ENCODE measurements at regions not wholly inside any gene's neighbourhood (a gene's known extent, or its start where the extent isn't known, plus 50 kb on each side); places are given as distances from the start of the nearest gene placed in this dataset.

GRCh38 chr19:31821346-31821745 is 472.1 kb upstream of the TSHZ3 start (continued):
- TF ChIP-seq ASH2L (IDR thresholded peaks at IDR 0.05; ENCODE audit: insufficient read length, low read depth, low read length) = no peak
- no peak for TF ChIP-seq ZNF747 (CRISPR knock-in tag; IDR thresholded peaks at IDR 0.05; ENCODE audit: borderline replicate concordance)

- FAIRE-seq (no peak), ATAC-seq (no peak), DNase-seq (ENCODE audit: low spot score) (no peak)
- intact Hi-C loops (cut with micrococcal nuclease; ENCODE audit: unreplicated experiment) (no loop called here), in situ Hi-C loops (cut with HindIII; ENCODE audit: extremely low pct_ligation_motif_present, low pct_unique_long_range_greater_than_20kb) (no loop called here)
- H3K4me3 ChIP-seq (replicated peaks in 1 of 3; ENCODE audit: insufficient read depth in 1 of 3, low read depth in 2 of 3, low read length in 3 of 3) = no peak overlapping the region
- 14% methylated on average over 7 of the region's 7 CpGs for WGBS (ENCODE audit: low lambda C conversion rate)
- H3K9me3 ChIP-seq (ENCODE audit: low read length) = peaks cover 96% of the 10 kb centered on the region
- ChIA-PET POLR2A (no interaction called here), CTCF (ENCODE audit: low intra/inter-chr PET ratio, low total read pairs) (no interaction called here)
- no peaks in the 10 kb centered on the region for H3K27me3 ChIP-seq (ENCODE audit: control insufficient read depth in 1 of 2, insufficient read depth in 2 of 2, low read length in 2 of 2)
- H2AFZ ChIP-seq (ENCODE audit: low read length) = no peak overlapping the region
- H3K27ac ChIP-seq (ENCODE audit: extremely low read length, insufficient read depth, low read length) = no peak overlapping the region
- H3K9ac ChIP-seq (ENCODE audit: insufficient read depth, low read depth, low read length) = no peak overlapping the region
- no peaks in the 10 kb centered on the region for H3K4me1 ChIP-seq (ENCODE audit: insufficient read depth, low read length)
- H3K79me2 ChIP-seq (ENCODE audit: insufficient read depth, low read length) = no peaks in the 10 kb centered on the region
- H3K36me3 ChIP-seq (replicated peaks in 1 of 2; ENCODE audit: control insufficient read depth in 1 of 2, insufficient read depth in 2 of 2, low read length in 2 of 2) = no peaks in the 10 kb centered on the region
- H4K20me1 ChIP-seq (ENCODE audit: insufficient read depth, low read length) = no peaks in the 10 kb centered on the region
- no TSS peak for BruUV-seq (replicated peaks)
- no peak overlapping the region for H3K4me2 ChIP-seq (ENCODE audit: low read depth, low read length)
- TF ChIP-seq HCFC1 (IDR thresholded peaks at IDR 0.05; ENCODE audit: low read depth, low read length) = no peak
- TF ChIP-seq HMG20B (CRISPR knock-in tag; conservative IDR thresholded peaks at IDR 0.05) = no peak
- no peak for TF ChIP-seq GPN1 (CRISPR knock-in tag; IDR thresholded peaks at IDR 0.05; ENCODE audit: borderline replicate concordance)
- TF ChIP-seq SOX6 (IDR thresholded peaks at IDR 0.05) = no peak
- TF ChIP-seq SOX6 (CRISPR knock-in tag; IDR thresholded peaks at IDR 0.05) = no peak
- no peak for TF ChIP-seq ZNF160 (CRISPR knock-in tag; IDR thresholded peaks at IDR 0.05)
- TF ChIP-seq CHCHD3 (CRISPR knock-in tag; IDR thresholded peaks at IDR 0.05) = no peak
- no peak for TF ChIP-seq SAFB2 (CRISPR knock-in tag; IDR thresholded peaks at IDR 0.05; ENCODE audit: borderline replicate concordance, low read depth)
- no peak for TF ChIP-seq RNF219 (CRISPR knock-in tag; IDR thresholded peaks at IDR 0.05)
- no peak for TF ChIP-seq ZNF850 (CRISPR knock-in tag; conservative IDR thresholded peaks at IDR 0.05)
- TF ChIP-seq TRIM22 (IDR thresholded peaks at IDR 0.05) = no peak
- no peak for TF ChIP-seq ZNF790 (CRISPR knock-in tag; IDR thresholded peaks at IDR 0.05; ENCODE audit: borderline replicate concordance)
- TF ChIP-seq SIN3A (IDR thresholded peaks at IDR 0.05; ENCODE audit: borderline replicate concordance, low read depth, low read length) = no peak
- no peak for TF ChIP-seq NR2F2 (IDR thresholded peaks at IDR 0.05; ENCODE audit: borderline replicate concordance, low read depth)
Measured at GRCh38 chr19:31825134-31826094, 476.2 kb upstream of the TSHZ3 start.

All from HepG2 (cell line).